Activated CD4-positive, alpha-beta T cell treated with anti-CD3 and anti-CD28 coated beads for 4 hours (primary cell): ENCODE measurements at regions not wholly inside any gene's neighbourhood (a gene's known extent, or its start where the extent isn't known, plus 50 kb on each side); places are given as distances from the start of the nearest gene placed in this dataset.
"Not testable (repeated sequence)": the region's sequence is repeated elsewhere in the genome, so short reads cannot be mapped to it uniquely, and the experiment has no call there.

Experiments
- DNase-seq, 2 donors: peaks; one replicate each; pipeline ENCODE4 v3.0.0-alpha.2; 2020

GRCh38 chrX:114077773-114078172 lies 506.1 kb upstream of the HTR2C start:
- DNase-seq, result no peak

- no peak for DNase-seq
Observed at GRCh38 chrX:114075073-114075673, 508.7 kb upstream of the HTR2C start.

- no peak for DNase-seq
Observed at GRCh38 chrX:114073926-114074325, 510.0 kb upstream of the HTR2C start.

GRCh38 chrX:114071412-114071811 lies 512.5 kb upstream of the HTR2C start:
- no peak for DNase-seq

GRCh38 chrX:114065577-114066223 lies 518.2 kb upstream of the HTR2C start:
- no peak for DNase-seq

- DNase-seq, result no peak
Observed at GRCh38 chrX:114061226-114061625, 522.7 kb upstream of the HTR2C start.

- DNase-seq, result no peak
Observed at GRCh38 chrX:114058988-114059418, 524.9 kb upstream of the HTR2C start.

- DNase-seq, result not testable (repeated sequence)
Observed at GRCh38 chrX:114057422-114057821, 526.5 kb upstream of the HTR2C start.

GRCh38 chrX:114051667-114052315 lies 532.1 kb upstream of the HTR2C start:
- DNase-seq, result no peak

- no peak for DNase-seq
Observed at GRCh38 chrX:114050075-114050796, 533.6 kb upstream of the HTR2C start.

- no peak for DNase-seq
Observed at GRCh38 chrX:114049063-114049462, 534.8 kb upstream of the HTR2C start.

GRCh38 chrX:114047558-114047957 lies 536.3 kb upstream of the HTR2C start:
- DNase-seq, result no peak

GRCh38 chrX:114046695-114047279 lies 537.1 kb upstream of the HTR2C start:
- DNase-seq, result no peak

GRCh38 chrX:114041470-114041869 lies 542.4 kb upstream of the HTR2C start:
- not testable (repeated sequence) for DNase-seq

- not testable (repeated sequence) for DNase-seq
Observed at GRCh38 chrX:114040661-114041269, 543.1 kb upstream of the HTR2C start.

GRCh38 chrX:114040111-114040510 lies 543.8 kb upstream of the HTR2C start:
- DNase-seq, result not testable (repeated sequence)

GRCh38 chrX:114038358-114038757 lies 545.5 kb upstream of the HTR2C start:
- no peak for DNase-seq

- DNase-seq, result no peak
Observed at GRCh38 chrX:114037515-114037914, 546.4 kb upstream of the HTR2C start.

GRCh38 chrX:114028907-114029662 lies 554.8 kb upstream of the HTR2C start:
- no peak for DNase-seq

GRCh38 chrX:114017086-114017485 lies 566.8 kb upstream of the HTR2C start:
- DNase-seq, result no peak

- DNase-seq, result no peak
Observed at GRCh38 chrX:114015966-114016365, 567.9 kb upstream of the HTR2C start.

- DNase-seq, result no peak
Observed at GRCh38 chrX:114006664-114007063, 577.2 kb upstream of the HTR2C start.
